ENCODE measurements at regions not wholly inside any gene's neighbourhood (a gene's known extent, or its start where the extent isn't known, plus 50 kb on each side); places are given as distances from the start of the nearest gene placed in this dataset.

DNA sequence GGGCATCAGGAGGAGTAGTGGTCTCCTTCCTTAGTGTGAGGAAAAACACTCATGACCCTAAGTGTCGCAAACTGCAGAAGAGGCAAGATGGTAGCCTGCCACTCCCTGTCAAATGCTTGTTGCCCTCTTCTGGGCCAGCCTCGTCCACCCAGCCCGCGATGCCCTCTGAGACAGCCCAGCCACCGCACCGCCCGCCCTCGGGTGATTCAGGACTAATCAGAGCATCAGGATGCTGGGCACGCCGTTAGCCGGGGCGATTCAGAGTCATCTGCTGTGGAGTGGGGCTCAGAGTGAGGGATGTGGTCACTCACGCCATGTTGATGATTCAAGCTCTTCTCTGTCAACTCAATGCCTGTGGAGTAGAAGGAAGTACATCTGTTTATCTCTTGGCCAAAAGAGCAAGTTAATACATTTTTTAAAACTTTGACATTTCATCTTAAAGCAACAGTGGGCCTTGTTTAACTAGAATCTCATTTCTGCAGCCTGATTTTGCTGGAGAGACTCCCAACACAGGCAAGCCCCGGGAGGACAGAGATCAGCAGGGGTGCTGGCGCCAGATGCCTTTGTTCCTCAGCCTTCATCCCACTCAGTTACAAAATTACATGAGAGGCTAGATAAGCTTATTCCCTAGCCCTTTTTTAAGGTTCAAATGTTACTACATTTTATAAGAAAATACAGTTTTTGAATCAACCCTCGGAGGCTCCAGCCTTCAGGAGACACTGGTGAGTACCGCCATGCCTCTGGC lies 79.0 kb downstream of the TMEM18 start:
- no peak for TF ChIP-seq EZH2 (IDR thresholded peaks at IDR 0.05; ENCODE audit: insufficient read depth, low read length)
- TF ChIP-seq, protein P1, sequence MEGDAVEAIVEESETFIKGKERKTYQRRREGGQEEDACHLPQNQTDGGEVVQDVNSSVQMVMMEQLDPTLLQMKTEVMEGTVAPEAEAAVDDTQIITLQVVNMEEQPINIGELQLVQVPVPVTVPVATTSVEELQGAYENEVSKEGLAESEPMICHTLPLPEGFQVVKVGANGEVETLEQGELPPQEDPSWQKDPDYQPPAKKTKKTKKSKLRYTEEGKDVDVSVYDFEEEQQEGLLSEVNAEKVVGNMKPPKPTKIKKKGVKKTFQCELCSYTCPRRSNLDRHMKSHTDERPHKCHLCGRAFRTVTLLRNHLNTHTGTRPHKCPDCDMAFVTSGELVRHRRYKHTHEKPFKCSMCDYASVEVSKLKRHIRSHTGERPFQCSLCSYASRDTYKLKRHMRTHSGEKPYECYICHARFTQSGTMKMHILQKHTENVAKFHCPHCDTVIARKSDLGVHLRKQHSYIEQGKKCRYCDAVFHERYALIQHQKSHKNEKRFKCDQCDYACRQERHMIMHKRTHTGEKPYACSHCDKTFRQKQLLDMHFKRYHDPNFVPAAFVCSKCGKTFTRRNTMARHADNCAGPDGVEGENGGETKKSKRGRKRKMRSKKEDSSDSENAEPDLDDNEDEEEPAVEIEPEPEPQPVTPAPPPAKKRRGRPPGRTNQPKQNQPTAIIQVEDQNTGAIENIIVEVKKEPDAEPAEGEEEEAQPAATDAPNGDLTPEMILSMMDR (IDR thresholded peaks at IDR 0.05; ENCODE audit: insufficient read depth, low read depth, low read length), result no peak

All from astrocyte (in vitro differentiated cells and primary cell).